DMS153 treated with DMSO at 0.1 percent for 48 hours (cell line): ENCODE measurements at regions not wholly inside any gene's neighbourhood (a gene's known extent, or its start where the extent isn't known, plus 50 kb on each side); places are given as distances from the start of the nearest gene placed in this dataset.

Experiments
- DNase-seq: peaks from one replicate; lab custom pipeline; 2025; ENCODE audit not compliant: unreplicated experiment; lab: John Stamatoyannopoulos, UW

DNA sequence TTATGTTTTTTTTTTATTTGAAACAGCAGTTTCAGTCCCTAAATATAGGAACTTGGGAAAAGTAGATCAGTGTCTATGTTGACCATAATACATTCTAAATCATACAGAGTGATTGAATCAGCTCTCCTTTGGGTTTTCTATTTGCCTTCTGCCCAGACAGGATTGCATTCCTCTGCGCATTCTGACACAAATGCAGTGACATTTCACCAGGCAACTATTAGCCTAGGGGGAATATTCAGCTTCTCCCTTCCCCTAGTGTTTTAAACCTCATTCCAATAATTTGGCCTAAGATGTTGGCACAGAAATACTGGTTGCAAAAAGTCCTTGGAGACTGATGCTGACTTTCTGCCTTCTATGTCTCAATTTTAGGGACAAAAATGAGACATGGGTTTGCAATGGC, 172.8 kb downstream of the PTGER3 start:
- DNase-seq: no peak

- DNase-seq: no peak
Measured at GRCh38 chr1:70877343-70877742, 170.3 kb downstream of the PTGER3 start.

- DNase-seq: no peak
Measured at GRCh38 chr1:70887936-70888335, 159.7 kb downstream of the PTGER3 start.

DNA sequence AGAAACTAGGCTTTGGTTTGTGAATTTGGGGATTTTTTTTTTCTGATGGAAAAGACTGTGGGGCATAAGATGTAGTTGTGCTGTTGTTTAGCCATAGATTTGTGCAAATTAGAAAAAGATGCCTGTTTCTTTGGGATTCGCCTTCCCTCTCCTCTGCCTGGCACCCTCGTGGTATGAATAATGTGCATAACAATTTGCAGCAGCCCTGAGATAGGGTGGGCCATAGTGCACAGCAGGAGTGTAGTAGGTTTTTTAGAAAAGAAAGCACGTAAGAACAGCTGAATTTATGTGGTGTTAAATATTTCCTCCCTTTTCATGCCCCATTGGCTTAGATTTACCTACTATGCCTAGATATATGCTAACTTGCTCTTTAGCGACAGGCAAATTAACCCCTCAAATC, 158.9 kb downstream of the PTGER3 start:
- no peak for DNase-seq

DNA sequence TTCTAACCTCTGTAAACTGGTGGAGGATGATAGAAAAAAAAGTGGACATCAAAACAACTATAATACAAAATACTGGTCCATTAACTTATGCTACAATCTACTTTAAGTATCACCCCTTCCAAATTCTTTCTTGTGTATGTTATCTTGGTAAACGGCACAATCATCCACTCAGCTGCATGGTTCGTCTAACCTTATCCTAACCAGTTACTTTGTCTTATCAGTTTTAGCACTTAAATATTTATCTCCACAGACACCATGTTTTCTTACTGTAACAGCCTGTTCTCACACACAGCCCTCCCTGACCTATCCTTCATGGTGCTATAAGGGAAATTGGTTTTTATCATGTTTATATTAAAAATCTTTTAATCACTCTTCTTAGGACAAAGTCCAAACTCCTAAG, 157.2 kb downstream of the PTGER3 start:
- no peak for DNase-seq

- no peak for DNase-seq
Measured at GRCh38 chr1:70891051-70891843, 156.4 kb downstream of the PTGER3 start.

GRCh38 chr1:70892140-70892539, 155.5 kb downstream of the PTGER3 start:
- DNase-seq: no peak

- DNase-seq: no peak
Measured at GRCh38 chr1:70892930-70893329, 154.7 kb downstream of the PTGER3 start.

GRCh38 chr1:70893381-70893780, 154.2 kb downstream of the PTGER3 start:
- no peak for DNase-seq

DNA sequence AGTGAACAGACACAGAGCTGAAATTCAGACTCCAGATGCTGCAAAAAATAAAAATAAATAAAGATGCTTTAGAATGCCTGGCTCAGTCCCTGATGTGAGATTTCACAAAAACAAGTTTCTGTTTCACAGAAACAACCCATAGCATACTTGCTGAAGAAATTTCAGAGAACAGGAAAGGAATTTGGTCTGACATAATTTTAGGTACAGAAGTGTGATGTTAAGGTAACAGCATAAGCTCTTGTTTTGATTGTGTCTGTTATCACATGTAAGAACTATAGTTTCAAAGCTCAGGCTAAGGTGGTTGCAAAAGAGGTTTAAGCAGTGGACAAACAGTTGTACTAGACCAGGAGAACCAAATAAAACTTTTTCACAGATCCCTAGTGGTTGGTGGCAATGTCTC, 152.1 kb downstream of the PTGER3 start:
- DNase-seq: no peak

DNA sequence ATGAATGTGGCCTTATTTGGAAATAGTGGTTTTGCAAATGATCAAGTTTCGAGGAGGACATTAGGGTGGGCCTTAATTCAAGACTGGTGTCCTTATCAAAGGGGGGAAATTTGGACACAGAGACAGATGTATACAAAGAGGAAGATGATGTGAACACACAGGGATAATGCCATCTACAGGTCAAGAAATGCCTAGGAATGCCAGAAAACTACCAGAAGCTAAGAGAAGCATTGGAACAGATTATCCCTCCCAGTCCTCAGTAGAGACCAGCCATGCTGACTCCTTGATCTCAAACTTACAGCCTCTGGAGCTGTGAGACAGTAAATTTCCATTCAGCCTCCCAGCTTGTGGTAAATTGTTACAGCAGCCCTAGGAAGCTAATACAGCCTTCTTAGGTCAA, 151.4 kb downstream of the PTGER3 start:
- no peak for DNase-seq

DNA sequence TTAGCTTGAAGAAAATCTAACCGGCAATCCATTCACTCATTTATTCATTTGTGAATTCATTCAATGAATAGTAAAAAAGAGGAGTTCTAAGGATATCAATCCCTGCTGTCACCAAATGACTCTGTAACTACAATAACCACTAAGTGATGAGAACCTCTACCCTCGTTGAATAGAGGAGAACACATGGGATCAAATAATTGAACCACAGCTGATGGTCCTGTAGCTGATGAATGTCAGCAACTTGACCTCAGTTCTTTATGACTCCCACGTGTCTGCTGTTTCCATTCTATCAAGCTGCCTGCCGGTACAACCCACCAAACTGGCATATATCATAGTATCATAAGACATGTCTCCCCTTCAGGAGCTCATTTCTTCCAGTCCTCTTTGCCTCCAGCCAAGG, 150.3 kb downstream of the PTGER3 start:
- no peak for DNase-seq

DNA sequence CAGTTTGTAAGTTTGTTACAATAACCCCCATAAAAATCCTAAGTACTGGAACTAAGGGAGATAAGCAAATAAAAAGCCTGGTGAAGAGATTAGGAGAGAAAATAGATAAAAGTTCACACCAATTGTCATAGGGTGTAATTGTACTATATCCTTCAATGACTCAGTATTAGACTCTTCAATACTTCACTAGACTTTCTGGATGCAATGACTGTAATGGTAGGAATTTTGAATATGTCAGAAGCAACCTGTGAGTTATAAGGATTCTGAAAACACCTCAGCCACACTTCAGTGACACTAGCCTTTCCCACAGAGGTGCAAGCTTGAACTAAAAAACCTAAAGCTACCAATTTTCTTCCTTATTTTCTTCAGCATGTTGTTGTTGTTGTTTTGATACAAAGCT, 147.9 kb downstream of the PTGER3 start:
- DNase-seq: no peak

- no peak for DNase-seq
Measured at GRCh38 chr1:70902211-70902610, 145.4 kb downstream of the PTGER3 start.

- no peak for DNase-seq
Measured at GRCh38 chr1:70906800-70907199, 140.8 kb downstream of the PTGER3 start.

- DNase-seq: no peak
Measured at GRCh38 chr1:70907563-70908310, 139.9 kb downstream of the PTGER3 start.

DNA sequence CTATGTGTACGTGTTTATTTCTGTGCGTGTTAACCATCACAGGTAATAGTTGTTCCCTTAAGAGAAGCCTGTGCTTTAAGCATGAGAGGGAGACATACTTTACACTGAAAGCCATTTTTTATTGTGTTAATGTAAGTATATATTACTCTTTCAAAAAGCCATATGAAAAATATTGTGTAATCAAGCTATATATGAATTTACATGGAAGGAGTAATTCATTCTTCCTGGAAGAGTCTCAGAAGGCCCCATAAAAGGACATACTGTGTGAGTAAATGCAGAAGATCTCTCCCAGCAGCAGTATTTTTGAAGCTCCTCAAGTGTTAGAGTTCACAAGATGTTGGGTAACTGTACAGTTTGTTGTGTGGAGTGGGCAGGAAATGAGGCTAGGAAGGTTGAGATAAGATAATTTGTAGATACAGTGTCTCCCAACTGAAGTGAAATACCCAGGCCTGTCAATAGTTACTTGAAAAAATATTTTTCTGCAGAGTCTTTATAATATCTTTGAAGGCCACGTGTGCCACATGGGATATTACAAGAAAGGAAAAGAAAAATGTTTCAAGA, 138.3 kb downstream of the PTGER3 start:
- DNase-seq: no peak

DNA sequence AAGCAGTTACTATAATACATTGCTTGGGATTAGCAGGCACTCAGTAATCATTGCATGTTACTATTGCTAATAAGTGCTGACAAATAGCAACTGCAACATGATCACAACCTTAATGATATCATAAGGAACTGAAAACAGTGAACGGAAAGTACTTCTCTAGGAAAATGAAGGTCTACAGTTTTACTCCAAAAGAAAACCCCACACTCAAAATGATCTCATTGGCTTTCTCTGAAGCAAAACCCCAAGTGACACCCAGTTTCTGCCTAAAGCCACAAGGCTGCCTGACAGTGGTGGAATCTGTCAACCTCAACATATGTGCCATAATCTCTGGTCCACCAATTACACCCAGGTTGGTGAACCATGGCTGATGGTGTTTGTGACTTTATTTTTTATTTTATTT, 137.6 kb downstream of the PTGER3 start:
- no peak for DNase-seq

GRCh38 chr1:70911861-70912260, 135.8 kb downstream of the PTGER3 start:
- DNase-seq: no peak

GRCh38 chr1:70914224-70914623, 133.4 kb downstream of the PTGER3 start:
- DNase-seq: no peak

DNA sequence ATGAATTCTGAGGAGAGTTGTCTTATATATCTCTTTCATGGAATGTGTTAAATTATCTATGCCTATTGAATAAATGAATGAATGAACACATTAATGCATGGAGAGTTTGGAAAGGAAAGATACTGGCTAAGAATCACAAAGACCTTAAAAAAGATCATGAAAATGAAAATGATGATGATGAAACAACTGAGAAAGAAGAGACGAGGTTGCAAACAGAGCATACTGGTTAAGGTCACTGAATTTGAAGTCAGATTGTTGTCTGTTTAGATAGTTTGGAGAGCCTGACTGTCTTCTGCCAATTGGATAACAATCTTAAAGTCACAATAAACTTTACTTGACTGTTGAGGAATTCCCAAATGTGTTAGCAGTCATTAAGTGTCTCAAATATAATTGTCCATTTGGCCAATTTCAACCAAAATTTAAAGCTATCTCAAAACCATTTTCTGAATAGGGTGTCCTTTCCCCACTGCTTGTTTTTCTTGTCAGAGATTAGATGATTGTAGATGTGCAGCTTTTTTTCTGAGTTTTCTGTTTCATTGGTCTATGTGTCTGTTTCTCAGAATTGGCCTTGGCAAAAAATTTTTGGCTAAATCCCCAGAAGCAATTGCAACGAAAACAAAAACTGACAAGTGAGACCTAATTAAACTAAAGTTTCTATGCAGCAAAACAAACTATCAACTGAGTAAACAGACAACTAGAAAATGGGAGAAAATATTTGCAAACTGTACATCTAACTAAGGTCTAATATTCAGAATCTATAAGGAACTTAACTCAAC, 132.2 kb downstream of the PTGER3 start:
- no peak for DNase-seq
